ENCODE measurements at regions not wholly inside any gene's neighbourhood (a gene's known extent, or its start where the extent isn't known, plus 50 kb on each side); places are given as distances from the start of the nearest gene placed in this dataset.

GRCh38 chr10:7479861-7480598 is 69.2 kb upstream of the SFMBT2 start:
- 88 to 95% methylated on average over 13 of the region's 13 CpGs for WGBS, 2 donors
- TF ChIP-seq CTCF (IDR thresholded peaks at IDR 0.05) (no peak), EP300 (IDR thresholded peaks at IDR 0.05) (no peak), POLR2A (IDR thresholded peaks at IDR 0.05) (no peak)
- Histone ChIP-seq H3K36me3 (no peaks in the 10 kb centered on the region), H3K27me3 (no peaks in the 10 kb centered on the region), H3K4me3 (no peak overlapping the region), H3K4me1 (peaks cover 0 to 13% (median 6%) of the 10 kb centered on the region in 4 donors), H3K27ac (peak overlapping the region in 1 of 4 donors; percentile 23), H3K9me3 (no peaks in the 10 kb centered on the region)
- no peak for DNase-seq (ENCODE audit: low spot score in 2 of 2)

GRCh38 chr10:7478727-7479457 is 68.1 kb upstream of the SFMBT2 start:
- H3K27me3 ChIP-seq: no peaks in the 10 kb centered on the region
- no peak overlapping the region for H3K27ac ChIP-seq
- peaks cover 0 to 14% (median 6%) of the 10 kb centered on the region in 4 donors for H3K4me1 ChIP-seq
- WGBS, 2 donors: 75 to 80% methylated on average over 4 of the region's 4 CpGs
- no peaks in the 10 kb centered on the region for H3K9me3 ChIP-seq
- DNase-seq (ENCODE audit: low spot score in 2 of 2): no peak
- no peak overlapping the region for H3K4me3 ChIP-seq
- TF ChIP-seq POLR2A (IDR thresholded peaks at IDR 0.05) (no peak), EP300 (IDR thresholded peaks at IDR 0.05) (no peak), CTCF (IDR thresholded peaks at IDR 0.05) (no peak)
- H3K36me3 ChIP-seq: no peaks in the 10 kb centered on the region

- WGBS, 2 donors: 93 to 95% methylated on average over 10 of the region's 10 CpGs
- H3K36me3 ChIP-seq: no peaks in the 10 kb centered on the region
- no peak overlapping the region for H3K27ac ChIP-seq
- H3K27me3 ChIP-seq: no peaks in the 10 kb centered on the region
- DNase-seq (ENCODE audit: low spot score in 2 of 2): no peak
- H3K4me3 ChIP-seq: no peak overlapping the region
- no peak for TF ChIP-seq CTCF (IDR thresholded peaks at IDR 0.05)
- no peak for TF ChIP-seq EP300 (IDR thresholded peaks at IDR 0.05)
- TF ChIP-seq POLR2A (IDR thresholded peaks at IDR 0.05): no peak
- H3K4me1 ChIP-seq: peaks cover 0 to 14% (median 6%) of the 10 kb centered on the region in 4 donors
- H3K9me3 ChIP-seq: no peaks in the 10 kb centered on the region
Observed at GRCh38 chr10:7477538-7478334, 66.9 kb upstream of the SFMBT2 start.

- WGBS, 2 donors: 32 to 37% methylated on average over 5 of the region's 5 CpGs
- Histone ChIP-seq H3K27me3 (no peaks in the 10 kb centered on the region), H3K36me3 (no peaks in the 10 kb centered on the region), H3K4me3 (no peak overlapping the region), H3K27ac (no peak overlapping the region), H3K4me1 (peaks cover 0 to 14% (median 6%) of the 10 kb centered on the region in 4 donors), H3K9me3 (no peaks in the 10 kb centered on the region)
- TF ChIP-seq CTCF (IDR thresholded peaks at IDR 0.05) (no peak), EP300 (IDR thresholded peaks at IDR 0.05) (no peak), POLR2A (IDR thresholded peaks at IDR 0.05) (no peak)
- no peak for DNase-seq (ENCODE audit: low spot score in 2 of 2)
Observed at GRCh38 chr10:7475939-7476338, 65.1 kb upstream of the SFMBT2 start.

Measured in tibial nerve (tissue), 4 donors.